Lung (tissue), 11 donors: ENCODE measurements at regions not wholly inside any gene's neighbourhood (a gene's known extent, or its start where the extent isn't known, plus 50 kb on each side); places are given as distances from the start of the nearest gene placed in this dataset.

Source experiments
- ATAC-seq: fragments of 200-7000 bp; cut with Tn5 transposase; one replicate; pipeline ENCODE4 v1.9.1; 2020; ENCODE audit warnings: moderate number of reproducible peaks; ENCODE audit not compliant: insufficient read depth, low FRiP score
- DNase-seq, 3 donors: peaks; one replicate each; pipeline ENCODE4 v3.0.0-alpha.2; 2013 to 2017
- H3K27ac ChIP-seq, 2 donors: one replicate each; pipeline ENCODE4 v1.5.1; 2013; ENCODE audit warnings: mild to moderate bottlenecking in 2 of 2, moderate library complexity in 2 of 2, control low read depth in 1 of 2, inconsistent platforms in 1 of 2, low read depth in 1 of 2, low read length in 1 of 2
- H3K27me3 ChIP-seq, 3 donors: one replicate each; pipeline ENCODE4 v1.5.1; 2013; ENCODE audit warnings: low read length in 2 of 3; ENCODE audit not compliant: control insufficient read depth in 3 of 3, insufficient read depth in 3 of 3
- H3K36me3 ChIP-seq, 4 donors: one replicate each; pipeline ENCODE4 v1.5.1; 2013; ENCODE audit warnings: low read length in 4 of 4, mild to moderate bottlenecking in 1 of 4, moderate library complexity in 1 of 4; ENCODE audit not compliant: control insufficient read depth in 4 of 4, insufficient read depth in 4 of 4
- H3K4me1 ChIP-seq, 5 donors: one replicate each; pipeline ENCODE4 v1.5.1; 2013; ENCODE audit warnings: low read length in 5 of 5, mild to moderate bottlenecking in 2 of 5, moderate library complexity in 1 of 5; ENCODE audit not compliant: control insufficient read depth in 5 of 5, insufficient read depth in 5 of 5
- H3K4me3 ChIP-seq: one replicate; pipeline ENCODE4 v1.5.1; 2013; ENCODE audit warnings: mild to moderate bottlenecking, control low read depth, moderate library complexity
- H3K9ac ChIP-seq, 2 donors: one replicate each; pipeline ENCODE4 v1.5.1; 2013; ENCODE audit warnings: low read length in 2 of 2, control low read depth in 1 of 2; ENCODE audit not compliant: insufficient read depth in 1 of 2
- H3K9me3 ChIP-seq, 4 donors: one replicate each; pipeline ENCODE4 v1.5.1; 2013; ENCODE audit warnings: low read length in 3 of 4, mild to moderate bottlenecking in 1 of 4, moderate library complexity in 1 of 4; ENCODE audit not compliant: control insufficient read depth in 4 of 4, insufficient read depth in 3 of 4
- CTCF ChIP-seq: IDR thresholded peaks from 2 replicates; pipeline ENCODE4 v1.5.1; 2012; ENCODE audit warnings: mild to moderate bottlenecking; ENCODE audit errors: control extremely low read depth, extremely low read depth
- WGBS, 2 donors: extraction: QIAGEN DNeasy Blood & Tissue Kit; methylation state at CpG; one replicate each; pipeline ENCODE4 v1.1.7; 2013; 5-methylcytosine and 5-hydroxymethylcytosine counted together
- donor health status: control.
- donor health status: control.
- donor health status: Bipolar disorder and iron deficiency.
- donor health status: healthy.
- donor health status: DM: yes; HTN: yes; CAD: no.

DNA sequence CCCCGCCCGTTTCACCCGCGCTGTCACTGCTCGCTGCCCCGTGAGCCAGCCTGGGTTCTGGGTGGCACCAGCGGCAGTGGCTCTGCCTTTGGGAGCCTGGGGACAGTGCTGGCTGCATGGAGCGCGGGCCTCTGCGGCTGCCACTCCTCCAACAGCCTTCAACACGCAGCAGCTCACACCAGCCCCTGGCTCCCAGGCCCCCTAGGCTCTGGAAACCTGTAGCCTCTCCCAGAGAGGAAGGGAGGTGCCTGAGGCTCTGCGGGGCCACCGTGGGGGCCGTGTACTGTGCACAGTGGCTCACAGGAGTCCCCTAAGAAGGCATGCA is 163.9 kb upstream of the AFDN start:
- ATAC-seq (no peak), DNase-seq (no peak)
- no peak overlapping the region for H3K27ac ChIP-seq
- H3K4me1 ChIP-seq: peaks cover 0 to 20% (median 4%) of the 10 kb centered on the region in 5 donors
- H3K9me3 ChIP-seq: no peaks in the 10 kb centered on the region
- no peaks in the 10 kb centered on the region for H3K36me3 ChIP-seq
- H3K27me3 ChIP-seq: no peaks in the 10 kb centered on the region
- TF ChIP-seq CTCF: no peak
- 85 to 86% methylated on average over 14 of the region's 14 CpGs for WGBS, 2 donors
- H3K9ac ChIP-seq: no peak overlapping the region
- no peak overlapping the region for H3K4me3 ChIP-seq

- ATAC-seq (no peak), DNase-seq (no peak)
- H3K36me3 ChIP-seq: no peaks in the 10 kb centered on the region
- TF ChIP-seq CTCF: no peak
- no peak overlapping the region for H3K9ac ChIP-seq
- no peaks in the 10 kb centered on the region for H3K9me3 ChIP-seq
- peaks cover 0 to 25% (median 4%) of the 10 kb centered on the region in 5 donors for H3K4me1 ChIP-seq
- 74 to 87% methylated on average over 4 of the region's 4 CpGs for WGBS, 2 donors
- H3K27ac ChIP-seq: no peak overlapping the region
- H3K27me3 ChIP-seq: no peaks in the 10 kb centered on the region
- no peak overlapping the region for H3K4me3 ChIP-seq
Measured at GRCh38 chr6:167663316-167663715, 163.4 kb upstream of the AFDN start.

GRCh38 chr6:167663784-167664443 is 162.8 kb upstream of the AFDN start:
- no peaks in the 10 kb centered on the region for H3K36me3 ChIP-seq
- H3K27ac ChIP-seq: no peak overlapping the region
- H3K4me3 ChIP-seq: no peak overlapping the region
- TF ChIP-seq CTCF: no peak
- no peaks in the 10 kb centered on the region for H3K27me3 ChIP-seq
- ATAC-seq (no peak), DNase-seq (no peak)
- no peaks in the 10 kb centered on the region for H3K9me3 ChIP-seq
- 87 to 89% methylated on average over 24 of the region's 24 CpGs for WGBS, 2 donors
- H3K4me1 ChIP-seq: peaks cover 0 to 27% (median 4%) of the 10 kb centered on the region in 5 donors
- H3K9ac ChIP-seq: no peak overlapping the region
